ENCODE measurements at regions not wholly inside any gene's neighbourhood (a gene's known extent, or its start where the extent isn't known, plus 50 kb on each side); places are given as distances from the start of the nearest gene placed in this dataset.
A peak's percentile ranks its signal among the peaks of the same experiment; 100 is the strongest.
"Not testable (repeated sequence)": the region's sequence is repeated elsewhere in the genome, so short reads cannot be mapped to it uniquely, and the experiment has no call there.

GRCh38 chr11:109946322-109946846, 146.8 kb upstream of the ZC3H12C start:
- peak; percentile 90 for DNase-seq

DNA sequence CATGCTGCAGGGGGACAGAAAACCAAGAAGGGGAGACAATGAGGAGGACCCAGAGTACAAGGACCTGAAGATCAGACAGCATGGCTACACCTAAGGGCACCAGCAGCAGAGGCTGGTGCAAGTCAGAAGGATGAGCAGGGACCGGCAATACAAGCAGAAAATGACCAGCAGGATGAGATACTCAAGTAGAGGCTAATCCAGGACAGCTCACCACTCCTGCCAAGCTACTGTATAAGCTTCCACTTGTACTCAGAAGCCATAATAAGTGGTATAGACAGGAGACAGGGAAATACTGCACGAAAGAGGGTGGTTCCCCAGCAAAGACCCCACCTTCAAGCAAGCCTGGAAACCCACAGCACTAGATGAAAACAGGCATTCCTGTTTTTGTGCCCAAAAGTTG, 138.7 kb upstream of the ZC3H12C start:
- DNase-seq = no peak

- no peak for DNase-seq
Observed at GRCh38 chr11:109956124-109956793, 136.9 kb upstream of the ZC3H12C start.

DNA sequence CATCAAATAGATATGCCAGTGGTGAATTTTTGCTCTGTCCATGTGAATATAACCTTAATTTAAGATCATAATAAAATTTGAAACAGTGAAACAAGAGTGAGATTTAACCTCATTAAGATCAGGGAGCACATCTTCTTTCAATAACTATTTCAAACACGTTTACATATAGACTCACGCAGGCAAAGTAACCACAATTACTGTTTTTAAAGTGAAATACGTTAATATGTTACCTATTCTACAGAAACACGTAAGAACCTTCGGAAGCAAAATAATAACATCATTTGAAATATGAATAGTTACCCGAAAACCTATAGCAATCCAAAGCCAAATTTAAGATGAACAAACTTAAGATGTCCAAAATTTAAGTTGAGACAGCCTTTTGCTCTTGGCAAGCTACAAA, 136.2 kb upstream of the ZC3H12C start:
- no peak for DNase-seq

DNA sequence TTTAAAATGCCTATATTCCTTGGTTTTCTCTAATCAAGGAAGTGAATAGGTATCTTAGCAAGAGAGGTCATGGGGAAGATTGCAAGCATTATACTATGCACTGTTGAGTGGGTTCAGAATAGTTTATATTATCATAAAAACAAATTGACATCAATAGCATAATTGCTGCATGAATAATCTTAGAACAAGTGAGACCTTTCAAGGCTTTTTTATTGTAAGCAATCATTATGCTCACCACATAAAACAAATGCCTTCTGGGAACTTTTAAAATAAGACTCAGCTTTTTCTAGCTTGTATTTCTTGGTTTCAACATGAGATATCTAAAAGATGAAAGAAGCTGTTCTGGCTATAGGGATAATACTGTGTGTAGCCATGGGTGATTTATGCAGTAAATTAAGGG, 135.6 kb upstream of the ZC3H12C start:
- DNase-seq = no peak

GRCh38 chr11:109958131-109958820, 134.9 kb upstream of the ZC3H12C start:
- no peak for DNase-seq

DNA sequence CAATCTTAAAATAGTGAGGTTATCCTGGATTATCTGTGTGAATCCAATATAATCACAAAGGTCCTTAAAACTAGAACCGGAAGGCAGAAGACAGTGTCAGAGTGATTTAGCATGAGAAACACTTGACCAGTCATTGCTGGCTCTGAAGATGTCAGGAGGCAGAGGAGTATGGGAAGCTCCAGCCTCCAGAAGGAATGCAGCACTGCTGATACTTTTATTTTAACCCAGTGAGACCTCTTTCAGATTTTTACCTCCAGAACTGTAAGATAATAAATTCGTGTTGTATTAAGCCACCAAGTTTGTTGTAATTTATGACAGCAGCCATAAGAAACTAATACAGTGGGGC, 134.4 kb upstream of the ZC3H12C start:
- DNase-seq = no peak

DNA sequence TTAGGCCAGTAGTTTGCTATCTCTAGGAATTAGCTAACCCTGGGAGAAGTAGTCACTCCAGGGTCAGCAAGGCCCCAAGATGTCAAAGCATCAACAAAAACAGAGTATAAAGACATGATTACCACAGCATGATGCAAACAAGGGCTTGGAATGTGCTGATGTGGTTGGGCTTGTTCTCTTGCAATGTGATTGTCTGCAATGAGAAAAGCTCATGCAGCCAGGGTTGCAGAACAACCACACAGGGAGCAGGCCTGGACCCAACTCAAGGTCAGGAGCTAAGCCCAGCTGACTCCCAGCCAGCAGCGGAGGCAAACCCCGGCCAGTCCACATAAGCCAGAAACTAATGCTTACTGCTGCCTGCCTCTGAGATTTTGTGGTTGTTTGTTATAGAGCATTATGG, 132.4 kb upstream of the ZC3H12C start:
- no peak for DNase-seq

DNA sequence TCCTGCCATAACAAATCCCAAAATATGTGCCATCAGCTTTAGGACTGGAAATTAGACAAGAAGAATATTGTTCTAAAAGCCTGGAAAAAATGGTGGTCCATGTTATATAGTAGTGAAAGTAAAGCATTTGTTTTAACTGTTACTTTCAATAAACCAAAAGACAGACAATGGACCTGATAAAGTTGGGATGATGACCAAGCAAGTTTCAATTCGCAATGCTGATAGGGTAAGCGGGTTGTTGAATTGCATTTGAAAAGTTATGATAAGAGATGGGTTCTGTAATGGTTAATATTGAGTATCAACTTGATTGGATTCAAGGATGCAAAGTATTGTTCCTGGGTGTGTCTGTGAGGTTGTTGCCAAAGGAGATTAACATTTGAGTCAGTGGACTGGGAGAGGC, 131.9 kb upstream of the ZC3H12C start:
- no peak for DNase-seq

DNA sequence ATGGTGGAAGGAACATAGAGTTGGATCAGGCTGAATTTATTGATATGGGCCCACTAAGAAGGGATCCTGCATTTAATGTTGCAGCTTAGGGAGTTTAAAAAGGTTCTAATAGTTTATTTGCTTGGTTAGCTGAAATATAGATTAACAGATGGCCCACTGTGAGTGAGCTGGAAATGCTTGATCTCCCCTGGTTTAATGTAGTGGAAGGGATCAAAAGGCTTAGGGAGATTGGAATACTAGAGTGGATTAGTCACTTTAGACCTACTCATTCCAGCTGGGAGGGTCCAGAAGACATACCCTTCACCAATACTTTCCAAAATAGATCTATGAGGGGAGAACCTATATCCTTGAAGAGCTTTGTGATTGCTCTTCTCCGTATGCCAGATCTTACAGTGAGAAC, 130.1 kb upstream of the ZC3H12C start:
- no peak for DNase-seq

DNA sequence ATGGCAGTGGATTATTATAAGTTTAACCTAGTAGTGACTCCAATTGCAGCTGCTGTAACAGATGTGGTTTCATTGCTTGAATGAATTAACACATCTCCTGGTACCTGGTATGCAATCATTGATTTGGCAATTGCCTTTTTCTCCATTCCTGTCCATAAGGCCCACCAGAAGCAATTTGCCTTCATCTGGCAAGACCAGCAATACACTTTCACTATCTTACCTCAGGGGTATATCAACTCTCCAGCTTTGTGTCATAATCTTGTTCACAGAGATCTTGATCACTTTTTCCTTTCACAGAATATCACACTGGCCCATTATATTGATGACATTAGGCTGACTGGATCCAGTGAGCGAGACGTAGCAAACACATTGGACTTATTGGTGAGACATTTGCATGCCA, 128.7 kb upstream of the ZC3H12C start:
- DNase-seq = no peak

- DNase-seq = not testable (repeated sequence)
Observed at GRCh38 chr11:109965445-109965844, 127.7 kb upstream of the ZC3H12C start.

DNA sequence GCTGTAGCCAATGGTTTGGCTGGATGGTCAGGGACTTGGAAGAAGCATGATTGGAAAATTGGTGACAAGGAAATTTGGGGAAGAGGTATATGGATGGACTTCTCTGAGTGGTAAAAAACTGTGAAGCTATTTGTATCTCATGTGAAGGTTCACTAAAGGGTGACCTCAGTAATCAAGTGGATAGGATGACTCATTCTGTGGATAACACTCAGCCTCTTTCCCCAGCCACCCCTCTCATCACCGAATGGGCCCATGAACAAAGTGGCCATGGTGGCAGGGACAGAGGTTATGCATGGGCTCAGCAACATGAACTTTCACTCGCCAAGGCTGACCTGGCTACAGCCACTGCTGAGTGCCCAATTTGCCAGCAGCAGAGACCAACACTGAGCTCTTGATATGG, 127.3 kb upstream of the ZC3H12C start:
- not testable (repeated sequence) for DNase-seq

DNA sequence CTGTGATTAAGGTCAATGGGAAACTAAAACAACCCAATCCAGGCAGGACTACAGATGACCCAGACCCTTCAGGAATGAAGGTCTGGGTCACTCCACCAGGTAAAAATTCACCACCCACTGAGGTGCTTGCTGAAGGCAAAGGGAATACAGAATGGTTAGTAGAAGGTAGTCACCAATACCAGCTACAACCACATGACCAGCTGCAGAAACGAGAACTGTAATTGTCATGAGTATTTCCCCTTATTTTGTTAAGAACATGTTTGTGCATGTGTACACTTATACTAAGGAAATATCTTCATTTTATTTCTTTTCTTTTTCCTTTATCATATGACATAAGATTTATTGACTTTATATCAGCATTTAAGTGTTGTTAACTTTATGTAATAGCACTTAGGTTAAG, 126.1 kb upstream of the ZC3H12C start:
- not testable (repeated sequence) for DNase-seq

GRCh38 chr11:109968299-109968698, 124.9 kb upstream of the ZC3H12C start:
- DNase-seq = no peak

DNA sequence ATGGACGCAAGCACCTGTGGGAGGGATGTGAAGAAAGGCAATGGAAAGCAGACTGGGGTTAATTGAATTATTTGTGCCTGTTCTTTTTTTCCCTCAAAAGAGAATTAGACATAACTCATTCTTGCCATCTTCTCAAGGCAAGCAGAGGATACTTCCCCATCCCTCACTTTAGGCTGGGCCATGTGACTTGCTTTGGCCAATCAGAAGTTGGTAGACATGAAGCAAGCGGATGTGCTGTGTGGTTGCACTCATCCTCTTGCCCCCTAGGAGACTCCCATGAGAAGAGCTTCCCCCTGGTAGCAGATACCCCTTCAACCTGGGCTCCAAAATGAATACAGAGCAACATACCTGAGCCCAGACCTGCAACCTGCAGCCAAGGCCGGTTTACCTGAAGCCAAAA, 124.4 kb upstream of the ZC3H12C start:
- DNase-seq = no peak

GRCh38 chr11:109970516-109971183, 122.5 kb upstream of the ZC3H12C start:
- DNase-seq = no peak

DNA sequence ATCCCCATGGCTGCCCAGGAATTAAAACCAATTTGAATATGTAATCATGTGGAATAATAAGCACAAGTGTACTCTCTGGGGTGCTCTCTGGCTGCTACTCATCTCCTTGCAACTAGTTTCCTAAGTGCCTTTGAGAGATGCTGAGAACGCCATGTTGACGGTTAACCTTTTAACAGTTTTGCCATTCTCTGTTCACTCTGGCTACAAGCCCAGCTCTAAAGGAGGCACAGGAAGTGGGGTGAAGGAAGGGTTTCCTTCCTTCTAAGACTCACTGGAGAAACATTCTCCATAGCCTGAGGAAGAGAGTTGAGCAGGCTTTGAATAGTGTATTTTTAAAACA, 122.0 kb upstream of the ZC3H12C start:
- no peak for DNase-seq

- DNase-seq = no peak
Observed at GRCh38 chr11:109972181-109972715, 120.9 kb upstream of the ZC3H12C start.

- no peak for DNase-seq
Observed at GRCh38 chr11:109972939-109973338, 120.3 kb upstream of the ZC3H12C start.

DNA sequence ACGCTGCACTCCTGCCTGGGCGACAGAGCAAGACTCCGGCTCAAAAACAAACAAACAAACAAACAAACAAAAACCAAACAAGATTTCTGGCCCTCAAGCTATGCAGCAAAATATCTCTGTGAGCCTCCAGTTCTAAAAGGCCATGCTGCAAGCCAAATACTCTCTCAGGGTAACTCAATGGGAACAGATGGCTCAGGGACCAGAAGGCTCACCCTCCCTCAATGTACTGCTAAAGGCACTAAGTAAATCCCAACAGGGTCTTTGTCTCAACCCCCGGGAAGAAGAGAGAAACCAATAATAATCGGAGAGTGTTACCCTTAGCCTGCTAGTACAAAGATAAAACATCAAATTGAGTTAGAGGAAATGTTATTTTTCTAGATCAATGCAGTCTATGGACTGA, 119.7 kb upstream of the ZC3H12C start:
- no peak for DNase-seq

GRCh38 chr11:109974523-109974922, 118.7 kb upstream of the ZC3H12C start:
- DNase-seq = no peak

DNA sequence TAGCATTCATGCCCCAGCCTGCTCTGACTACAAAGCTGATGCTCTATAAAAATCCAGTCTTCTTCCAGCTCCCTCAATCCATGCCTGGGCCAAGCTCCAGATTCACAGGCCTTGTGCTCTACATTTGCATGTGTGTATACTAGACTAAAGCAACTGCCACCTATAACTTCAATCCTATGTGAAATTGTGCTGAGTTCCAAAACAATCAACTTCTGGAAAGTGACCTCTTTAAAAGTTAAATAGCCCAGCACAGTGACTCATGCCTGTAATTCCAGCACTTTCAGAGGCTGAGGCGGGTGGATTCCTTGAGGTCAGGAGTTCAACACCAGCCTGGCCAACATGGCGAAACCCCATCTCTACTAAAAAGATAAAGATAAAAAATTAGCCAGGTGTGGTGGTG, 114.3 kb upstream of the ZC3H12C start:
- no peak for DNase-seq

- no peak for DNase-seq
Observed at GRCh38 chr11:109981031-109981636, 112.1 kb upstream of the ZC3H12C start.
